Vagina (tissue), 2 donors: ENCODE measurements at regions not wholly inside any gene's neighbourhood (a gene's known extent, or its start where the extent isn't known, plus 50 kb on each side); places are given as distances from the start of the nearest gene placed in this dataset.

ENCODE experiments used
- DNase-seq, 2 donors: peaks; one replicate each; pipeline ENCODE4 v3.0.0-alpha.2; 2017; ENCODE audit errors: extremely low spot score in 2 of 2
- H3K27ac ChIP-seq: fragments of 200-600 bp; sonication (generic); one replicate; pipeline ENCODE4 v1.5.1; 2019
- H3K27me3 ChIP-seq: fragments of 200-600 bp; sonication (generic); one replicate; pipeline ENCODE4 v1.5.1; 2019
- H3K36me3 ChIP-seq, 2 donors: fragments of 200-600 bp; sonication (generic); one replicate each; pipeline ENCODE4 v1.5.1; 2017 to 2019
- H3K4me1 ChIP-seq: fragments of 200-600 bp; sonication (generic); one replicate; pipeline ENCODE4 v1.5.1; 2019
- H3K4me3 ChIP-seq, 2 donors: fragments of 200-600 bp; sonication (generic); 1 replicate in 1 of 2; 2 replicates in 1 of 2; pipeline ENCODE4 v1.5.1; 2016 to 2019
- H3K9me3 ChIP-seq: fragments of 200-600 bp; sonication (generic); one replicate; pipeline ENCODE4 v1.5.1; 2019
- CTCF ChIP-seq, 3 experiments: fragments of 450-650 bp in 2 of 3; fragments of 200-600 bp in 1 of 3; sonication (generic) in 1 of 3; IDR thresholded peaks; one replicate each; pipeline ENCODE4 v1.5.1; 2017 to 2019; ENCODE audit warnings: antibody characterized with exemption in 3 of 3, mild to moderate bottlenecking in 2 of 3, moderate library complexity in 2 of 3
- POLR2A ChIP-seq, 2 donors: fragments of 450-650 bp; IDR thresholded peaks; one replicate each; pipeline ENCODE4 v1.6.1; 2017; ENCODE audit warnings: antibody characterized with exemption in 2 of 2, mild to moderate bottlenecking in 2 of 2, moderate library complexity in 2 of 2
- POLR2AphosphoS5 ChIP-seq, 2 donors: sonication (generic); formaldehyde crosslinking; IDR thresholded peaks; one replicate each; pipeline ENCODE4 v1.9.0; 2017; ENCODE audit warnings: antibody characterized with exemption in 2 of 2, mild to moderate bottlenecking in 2 of 2, low read depth in 1 of 2; ENCODE audit not compliant: insufficient read depth in 1 of 2
- intact Hi-C: fragments of 100-400 bp; cut with DNase I; formaldehyde crosslinking; loops from one replicate; pipeline ENCODE4 v1.15.1; 2023

GRCh38 chr10:21157664-21158063 lies 260.6 kb upstream of the NEBL start:
- no peak for DNase-seq
- Histone ChIP-seq H3K9me3 (no peaks in the 10 kb centered on the region), H3K4me3 (no peak overlapping the region), H3K27me3 (no peaks in the 10 kb centered on the region), H3K27ac (no peak overlapping the region), H3K36me3 (no peaks in the 10 kb centered on the region), H3K4me1 (no peaks in the 10 kb centered on the region)
- TF ChIP-seq POLR2A (IDR thresholded peaks at IDR 0.05), result no peak
- no peak for TF ChIP-seq CTCF (IDR thresholded peaks at IDR 0.05)
- intact Hi-C loops, result no loop called here

GRCh38 chr10:21150166-21150565 lies 253.1 kb upstream of the NEBL start:
- no peak for DNase-seq
- no peaks in the 10 kb centered on the region for H3K9me3 ChIP-seq
- intact Hi-C loops, result no loop called here
- no peaks in the 10 kb centered on the region for H3K27me3 ChIP-seq
- no peaks in the 10 kb centered on the region for H3K4me1 ChIP-seq
- no peak overlapping the region for H3K4me3 ChIP-seq
- no peak for TF ChIP-seq CTCF (IDR thresholded peaks at IDR 0.05)
- no peak for TF ChIP-seq POLR2A (IDR thresholded peaks at IDR 0.05)
- no peak for TF ChIP-seq POLR2AphosphoS5 (IDR thresholded peaks at IDR 0.05; ENCODE audit: insufficient read depth in 1 of 2, low read depth in 1 of 2)
- no peaks in the 10 kb centered on the region for H3K36me3 ChIP-seq
- H3K27ac ChIP-seq, result no peak overlapping the region

- DNase-seq, result no peak
- Histone ChIP-seq H3K4me1 (no peaks in the 10 kb centered on the region), H3K4me3 (no peak overlapping the region), H3K27ac (no peak overlapping the region), H3K27me3 (no peaks in the 10 kb centered on the region), H3K36me3 (no peaks in the 10 kb centered on the region), H3K9me3 (no peaks in the 10 kb centered on the region)
- no peak for TF ChIP-seq POLR2A (IDR thresholded peaks at IDR 0.05)
- no peak for TF ChIP-seq CTCF (IDR thresholded peaks at IDR 0.05)
- intact Hi-C loops, result no loop called here
These were observed 249.3 kb upstream of the NEBL start for GRCh38 chr10:21146436-21146789.

- H3K36me3 ChIP-seq, result no peaks in the 10 kb centered on the region
- intact Hi-C loops, result no loop called here
- TF ChIP-seq CTCF (IDR thresholded peaks at IDR 0.05), result no peak
- TF ChIP-seq POLR2AphosphoS5 (IDR thresholded peaks at IDR 0.05; ENCODE audit: insufficient read depth in 1 of 2, low read depth in 1 of 2), result no peak
- no peak for TF ChIP-seq POLR2A (IDR thresholded peaks at IDR 0.05)
- DNase-seq, result no peak
- H3K4me1 ChIP-seq, result no peaks in the 10 kb centered on the region
- H3K9me3 ChIP-seq, result no peaks in the 10 kb centered on the region
- H3K4me3 ChIP-seq, result no peak overlapping the region
- H3K27me3 ChIP-seq, result no peaks in the 10 kb centered on the region
- no peak overlapping the region for H3K27ac ChIP-seq
These were observed 248.8 kb upstream of the NEBL start for GRCh38 chr10:21145751-21146435.

- Histone ChIP-seq H3K9me3 (no peaks in the 10 kb centered on the region), H3K36me3 (no peaks in the 10 kb centered on the region), H3K4me3 (no peak overlapping the region), H3K4me1 (no peaks in the 10 kb centered on the region), H3K27ac (no peak overlapping the region), H3K27me3 (no peaks in the 10 kb centered on the region)
- no peak for DNase-seq
- no peak for TF ChIP-seq POLR2A (IDR thresholded peaks at IDR 0.05)
- no peak for TF ChIP-seq POLR2AphosphoS5 (IDR thresholded peaks at IDR 0.05; ENCODE audit: insufficient read depth in 1 of 2, low read depth in 1 of 2)
- TF ChIP-seq CTCF (IDR thresholded peaks at IDR 0.05), result no peak
- intact Hi-C loops, result no loop called here
These were observed 246.9 kb upstream of the NEBL start for GRCh38 chr10:21144047-21144446.
